Right lobe of liver (tissue), 4 donors: ENCODE measurements at regions not wholly inside any gene's neighbourhood (a gene's known extent, or its start where the extent isn't known, plus 50 kb on each side); places are given as distances from the start of the nearest gene placed in this dataset.

Experiments used
- POLR2A ChIP-seq: fragments of 450-650 bp; IDR thresholded peaks from one replicate; pipeline ENCODE4 v1.6.1; 2017; ENCODE audit warnings: antibody characterized with exemption, mild to moderate bottlenecking
- TF ChIP-seq, protein P1 (sequence below), 4 donors: fragments of 200-600 bp in 3 of 4; fragments of 450-650 bp in 1 of 4; IDR thresholded peaks; one replicate each; pipeline versions ENCODE4 v1.5.1 to v1.8.0; 2016 to 2022; ENCODE audit warnings: antibody characterized with exemption in 4 of 4, mild to moderate bottlenecking in 2 of 4
- donor health status: DM: no; HTN: no; CAD: no.
- donor health status: DM: no; HTN: no; CAD: no.
- donor health status: DM: no; HTN: yes; CAD: no.

GRCh38 chr4:116272336-116272735 lies 813.0 kb downstream of the TRAM1L1 start:
- TF ChIP-seq, protein P1, sequence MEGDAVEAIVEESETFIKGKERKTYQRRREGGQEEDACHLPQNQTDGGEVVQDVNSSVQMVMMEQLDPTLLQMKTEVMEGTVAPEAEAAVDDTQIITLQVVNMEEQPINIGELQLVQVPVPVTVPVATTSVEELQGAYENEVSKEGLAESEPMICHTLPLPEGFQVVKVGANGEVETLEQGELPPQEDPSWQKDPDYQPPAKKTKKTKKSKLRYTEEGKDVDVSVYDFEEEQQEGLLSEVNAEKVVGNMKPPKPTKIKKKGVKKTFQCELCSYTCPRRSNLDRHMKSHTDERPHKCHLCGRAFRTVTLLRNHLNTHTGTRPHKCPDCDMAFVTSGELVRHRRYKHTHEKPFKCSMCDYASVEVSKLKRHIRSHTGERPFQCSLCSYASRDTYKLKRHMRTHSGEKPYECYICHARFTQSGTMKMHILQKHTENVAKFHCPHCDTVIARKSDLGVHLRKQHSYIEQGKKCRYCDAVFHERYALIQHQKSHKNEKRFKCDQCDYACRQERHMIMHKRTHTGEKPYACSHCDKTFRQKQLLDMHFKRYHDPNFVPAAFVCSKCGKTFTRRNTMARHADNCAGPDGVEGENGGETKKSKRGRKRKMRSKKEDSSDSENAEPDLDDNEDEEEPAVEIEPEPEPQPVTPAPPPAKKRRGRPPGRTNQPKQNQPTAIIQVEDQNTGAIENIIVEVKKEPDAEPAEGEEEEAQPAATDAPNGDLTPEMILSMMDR (IDR thresholded peaks at IDR 0.05): no peak
- no peak for TF ChIP-seq POLR2A
